BJ (cell line): ENCODE measurements at regions not wholly inside any gene's neighbourhood (a gene's known extent, or its start where the extent isn't known, plus 50 kb on each side); places are given as distances from the start of the nearest gene placed in this dataset.

ENCODE experiments used
- CTCF ChIA-PET: fragments of 350-600 bp; formaldehyde crosslinking; extraction: SDS; loops from one replicate; lab custom pipeline; 2021; ENCODE audit warnings: antibody characterized with exemption, inconsistent platforms; lab: Yijun Ruan, JAX
- POLR2A ChIA-PET: fragments of 300-600 bp; sonication (Branson Sonifier 250); formaldehyde crosslinking; extraction: SDS; loops from one replicate; lab custom pipeline; 2021; ENCODE audit warnings: antibody characterized with exemption; lab: Charles Lee
- DNase-seq: peaks from one replicate; pipeline ENCODE4 v3.0.0-alpha.2; 2011; ENCODE audit warnings: low read depth
- H3K27me3 ChIP-seq: 2 replicates; pipeline ENCODE4 v1.6.0; 2011; ENCODE audit warnings: low read length; ENCODE audit not compliant: control insufficient read depth, insufficient read depth
- H3K36me3 ChIP-seq: 2 replicates; pipeline ENCODE4 v1.5.1; 2011; ENCODE audit warnings: low read length; ENCODE audit not compliant: control insufficient read depth, insufficient read depth
- H3K4me3 ChIP-seq: 2 replicates; pipeline ENCODE4 v1.5.1; 2011; ENCODE audit warnings: low read depth, mild to moderate bottlenecking, control low read depth, low read length
- CTCF ChIP-seq: IDR thresholded peaks from 2 replicates; pipeline ENCODE4 v1.5.1; 2011; ENCODE audit warnings: low read depth, mild to moderate bottlenecking, control low read depth, inconsistent platforms, low read length, moderate library complexity; ENCODE audit not compliant: insufficient read depth

- Histone ChIP-seq H3K36me3 (no peaks in the 10 kb centered on the region), H3K4me3 (no peak overlapping the region), H3K27me3 (no peaks in the 10 kb centered on the region)
- CTCF ChIA-PET = interaction anchor here (0.7 kb wide), 1 partner anchor 15 kb away, joined by 3 read pairs; no protein-coding TSS in a partner anchor
- no peak for DNase-seq
- POLR2A ChIA-PET = no interaction called here
- TF ChIP-seq CTCF = no peak
Measured at GRCh38 chr12:39071611-39072010, 166.2 kb upstream of the CPNE8 start.

- no peak for DNase-seq
- H3K4me3 ChIP-seq = no peak overlapping the region
- no peaks in the 10 kb centered on the region for H3K27me3 ChIP-seq
- POLR2A ChIA-PET = no interaction called here
- CTCF ChIA-PET = no interaction called here
- TF ChIP-seq CTCF = no peak
- no peaks in the 10 kb centered on the region for H3K36me3 ChIP-seq
Measured at GRCh38 chr12:39070775-39071174, 165.4 kb upstream of the CPNE8 start.

- H3K36me3 ChIP-seq = no peaks in the 10 kb centered on the region
- no peak for TF ChIP-seq CTCF
- POLR2A ChIA-PET = no interaction called here
- no peak for DNase-seq
- no peak overlapping the region for H3K4me3 ChIP-seq
- CTCF ChIA-PET = no interaction called here
- H3K27me3 ChIP-seq = no peaks in the 10 kb centered on the region
Measured at GRCh38 chr12:39065455-39065854, 160.1 kb upstream of the CPNE8 start.

GRCh38 chr12:39064708-39065107, 159.3 kb upstream of the CPNE8 start:
- CTCF ChIA-PET = interaction anchor here (0.6 kb wide), 1 partner anchor 900 kb away, joined by 3 read pairs; no protein-coding TSS in a partner anchor
- no peaks in the 10 kb centered on the region for H3K27me3 ChIP-seq
- no peak for DNase-seq
- POLR2A ChIA-PET = no interaction called here
- no peak for TF ChIP-seq CTCF
- no peaks in the 10 kb centered on the region for H3K36me3 ChIP-seq
- no peak overlapping the region for H3K4me3 ChIP-seq

GRCh38 chr12:39062266-39062996, 157.0 kb upstream of the CPNE8 start:
- TF ChIP-seq CTCF = no peak
- Histone ChIP-seq H3K4me3 (no peak overlapping the region), H3K36me3 (no peaks in the 10 kb centered on the region), H3K27me3 (no peaks in the 10 kb centered on the region)
- POLR2A ChIA-PET = no interaction called here
- DNase-seq = no peak
- CTCF ChIA-PET = interaction anchor here (1.0 kb wide), 1 partner anchor 18 kb away, joined by 3 read pairs; no protein-coding TSS in a partner anchor
